Caco-2 (cell line): ENCODE measurements at regions not wholly inside any gene's neighbourhood (a gene's known extent, or its start where the extent isn't known, plus 50 kb on each side); places are given as distances from the start of the nearest gene placed in this dataset.

Source experiments
- BruUV-seq: library from RNA; stranded (reverse); fragments of 400-500 nt; replicated peaks from 2 replicates; lab custom pipeline; 2021; lab: Mats Ljungman, UMichigan
- CTCF ChIA-PET: fragments of 300-600 bp; sonication (Branson Sonifier 250); formaldehyde crosslinking; loops from one replicate; lab custom pipeline; 2022; ENCODE audit warnings: antibody characterized with exemption; lab: Charles Lee
- POLR2A ChIA-PET: fragments of 300-600 bp; sonication (Branson Sonifier 250); formaldehyde crosslinking; loops from one replicate; lab custom pipeline; 2022; ENCODE audit warnings: antibody characterized with exemption; lab: Charles Lee
- DNase-seq, 2 experiments: peaks; one replicate each; pipeline versions ENCODE4 v3.0.0 to v3.0.0-alpha.2; 2020 to 2022
- H3K27me3 ChIP-seq: replicated peaks from 2 replicates; pipeline ENCODE4 v1.6.0; 2011; ENCODE audit warnings: low read length; ENCODE audit not compliant: control insufficient read depth, insufficient read depth
- H3K36me3 ChIP-seq: 2 replicates; pipeline ENCODE4 v1.5.1; 2011; ENCODE audit warnings: low read length; ENCODE audit not compliant: control insufficient read depth, insufficient read depth
- H3K4me1 ChIP-seq: fragments of 250-450 bp; sonication (Bioruptor Pico); 2 replicates; pipeline ENCODE4 v1.5.1; 2020; ENCODE audit warnings: mild to moderate bottlenecking
- H3K4me3 ChIP-seq: 2 replicates; pipeline ENCODE4 v1.5.1; 2011; ENCODE audit warnings: low read depth, mild to moderate bottlenecking, control low read depth, low read length
- H3K9me3 ChIP-seq: fragments of 250-450 bp; sonication (Bioruptor Pico); 2 replicates; pipeline ENCODE4 v1.5.1; 2020; ENCODE audit warnings: mild to moderate bottlenecking, moderate library complexity
- H3K27ac Mint-ChIP-seq: one replicate; pipeline ENCODE4 v1.8.0; 2022; ENCODE audit warnings: mixed read lengths; ENCODE audit not compliant: unreplicated experiment
- H3K27me3 Mint-ChIP-seq: one replicate; pipeline ENCODE4 v1.8.0; 2022; ENCODE audit warnings: mixed read lengths; ENCODE audit not compliant: insufficient read depth, unreplicated experiment
- H3K36me3 Mint-ChIP-seq: one replicate; pipeline ENCODE4 v1.8.0; 2022; ENCODE audit warnings: mild to moderate bottlenecking, mixed read lengths; ENCODE audit not compliant: insufficient read depth, unreplicated experiment
- H3K4me1 Mint-ChIP-seq: one replicate; pipeline ENCODE4 v1.8.0; 2022; ENCODE audit warnings: low read depth, mixed read lengths; ENCODE audit not compliant: unreplicated experiment
- H3K4me3 Mint-ChIP-seq: one replicate; pipeline ENCODE4 v1.8.0; 2022; ENCODE audit warnings: mild to moderate bottlenecking, moderate library complexity, mixed read lengths; ENCODE audit not compliant: unreplicated experiment
- H3K9me3 Mint-ChIP-seq: one replicate; pipeline ENCODE4 v1.8.0; 2022; ENCODE audit warnings: mixed read lengths; ENCODE audit not compliant: unreplicated experiment
- CTCF ChIP-seq, 2 experiments: fragments of 200-600 bp in 1 of 2; IDR thresholded peaks; 1 replicate in 1 of 2; 2 replicates in 1 of 2; pipeline versions ENCODE4 v1.5.1 to v1.8.0; 2011 to 2022; ENCODE audit warnings: antibody characterized with exemption in 1 of 2, control low read depth in 1 of 2, inconsistent platforms in 1 of 2, low read depth in 1 of 2, low read length in 1 of 2, mild to moderate bottlenecking in 1 of 2, moderate library complexity in 1 of 2; ENCODE audit not compliant: insufficient read depth in 1 of 2, severe bottlenecking in 1 of 2, unreplicated experiment in 1 of 2
- intact Hi-C: fragments of 100-400 bp; cut with micrococcal nuclease; formaldehyde crosslinking; loops from one replicate; pipeline ENCODE4 v1.10.0; 2022; ENCODE audit not compliant: unreplicated experiment

- TF ChIP-seq CTCF (IDR thresholded peaks at IDR 0.05; ENCODE audit: insufficient read depth in 1 of 2, low read depth in 1 of 2, low read length in 1 of 2, severe bottlenecking in 1 of 2, unreplicated experiment in 1 of 2) = no peak
- intact Hi-C loops = loop anchor here (5.0 kb wide), 1 partner anchor 284 kb away; no protein-coding TSS in a partner anchor
- CTCF ChIA-PET = no interaction called here
- H3K27me3 Mint-ChIP-seq = no peaks in the 10 kb centered on the region
- no peaks in the 10 kb centered on the region for H3K27me3 ChIP-seq
- no peaks in the 10 kb centered on the region for H3K4me1 ChIP-seq
- POLR2A ChIA-PET = no interaction called here
- H3K9me3 ChIP-seq = no peaks in the 10 kb centered on the region
- no TSS peak for BruUV-seq
- no peak overlapping the region for H3K27ac Mint-ChIP-seq
- no peaks in the 10 kb centered on the region for H3K9me3 Mint-ChIP-seq
- DNase-seq = no peak
- no peak overlapping the region for H3K4me3 Mint-ChIP-seq
- no peaks in the 10 kb centered on the region for H3K4me1 Mint-ChIP-seq
- no peak overlapping the region for H3K4me3 ChIP-seq
- no peaks in the 10 kb centered on the region for H3K36me3 Mint-ChIP-seq
- H3K36me3 ChIP-seq = no peaks in the 10 kb centered on the region
These were observed 63.3 kb upstream of the PDE10A start for GRCh38 chr6:165726290-165726875.

- no peak overlapping the region for H3K4me3 Mint-ChIP-seq
- intact Hi-C loops = loop anchor here (5.0 kb wide), 1 partner anchor 283 kb away; no protein-coding TSS in a partner anchor
- H3K9me3 Mint-ChIP-seq = no peaks in the 10 kb centered on the region
- no peaks in the 10 kb centered on the region for H3K9me3 ChIP-seq
- H3K4me1 ChIP-seq = no peaks in the 10 kb centered on the region
- ChIA-PET POLR2A (no interaction called here), CTCF (no interaction called here)
- H3K4me1 Mint-ChIP-seq = no peaks in the 10 kb centered on the region
- H3K4me3 ChIP-seq = no peak overlapping the region
- no TSS peak for BruUV-seq
- no peaks in the 10 kb centered on the region for H3K36me3 Mint-ChIP-seq
- no peak overlapping the region for H3K27ac Mint-ChIP-seq
- H3K27me3 ChIP-seq = no peaks in the 10 kb centered on the region
- TF ChIP-seq CTCF (IDR thresholded peaks at IDR 0.05; ENCODE audit: insufficient read depth in 1 of 2, low read depth in 1 of 2, low read length in 1 of 2, severe bottlenecking in 1 of 2, unreplicated experiment in 1 of 2) = no peak
- no peak for DNase-seq
- H3K36me3 ChIP-seq = no peaks in the 10 kb centered on the region
- no peaks in the 10 kb centered on the region for H3K27me3 Mint-ChIP-seq
These were observed 62.2 kb upstream of the PDE10A start for GRCh38 chr6:165725201-165725600.

- POLR2A ChIA-PET = no interaction called here
These were observed 60.3 kb upstream of the PDE10A start for GRCh38 chr6:165723326-165723725.

More at GRCh38 chr6:165723326-165723725, 60.3 kb upstream of the PDE10A start:
- H3K4me3 ChIP-seq = no peak overlapping the region
- peaks cover 4% of the 10 kb centered on the region for H3K4me1 ChIP-seq
- intact Hi-C loops = no loop called here
- H3K27me3 ChIP-seq = no peaks in the 10 kb centered on the region
- Mint-ChIP-seq H3K4me3 (no peak overlapping the region), H3K36me3 (no peaks in the 10 kb centered on the region), H3K4me1 (peaks cover 11% of the 10 kb centered on the region), H3K9me3 (peaks cover 6% of the 10 kb centered on the region), H3K27me3 (no peaks in the 10 kb centered on the region), H3K27ac (no peak overlapping the region)
- CTCF ChIA-PET = no interaction called here
- TF ChIP-seq CTCF (IDR thresholded peaks at IDR 0.05; ENCODE audit: insufficient read depth in 1 of 2, low read depth in 1 of 2, low read length in 1 of 2, severe bottlenecking in 1 of 2, unreplicated experiment in 1 of 2) = no peak
- no peaks in the 10 kb centered on the region for H3K36me3 ChIP-seq
- DNase-seq = no peak
- H3K9me3 ChIP-seq = no peaks in the 10 kb centered on the region
- BruUV-seq = no TSS peak
